IPS DF 19.7 (cell line): ENCODE measurements at regions not wholly inside any gene's neighbourhood (a gene's known extent, or its start where the extent isn't known, plus 50 kb on each side); places are given as distances from the start of the nearest gene placed in this dataset.

ENCODE experiments used
- DNase-seq: peaks from one replicate; pipeline ENCODE4 v3.0.0-alpha.2; 2013; ENCODE audit warnings: low read depth, low spot score

DNA sequence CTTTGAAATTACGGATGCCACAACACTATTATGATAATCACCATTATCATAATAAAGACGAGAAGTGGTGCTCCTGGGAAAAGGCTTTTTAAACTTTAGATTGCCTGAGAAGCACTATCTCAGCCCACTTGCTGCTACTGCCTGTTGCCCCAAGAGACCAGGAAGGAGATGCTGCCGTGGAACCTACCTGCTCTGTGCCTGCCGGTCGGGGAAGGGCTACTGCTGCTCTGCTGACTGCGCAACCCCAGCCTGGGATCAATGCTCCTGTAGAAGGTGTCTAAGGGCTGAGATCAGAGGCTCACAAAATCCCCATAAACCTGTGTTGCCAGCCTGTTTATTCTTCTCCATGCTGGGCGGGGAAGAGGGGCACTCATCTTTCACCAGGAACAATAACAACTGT is 145.3 kb upstream of the VCX3B start:
- no peak for DNase-seq

DNA sequence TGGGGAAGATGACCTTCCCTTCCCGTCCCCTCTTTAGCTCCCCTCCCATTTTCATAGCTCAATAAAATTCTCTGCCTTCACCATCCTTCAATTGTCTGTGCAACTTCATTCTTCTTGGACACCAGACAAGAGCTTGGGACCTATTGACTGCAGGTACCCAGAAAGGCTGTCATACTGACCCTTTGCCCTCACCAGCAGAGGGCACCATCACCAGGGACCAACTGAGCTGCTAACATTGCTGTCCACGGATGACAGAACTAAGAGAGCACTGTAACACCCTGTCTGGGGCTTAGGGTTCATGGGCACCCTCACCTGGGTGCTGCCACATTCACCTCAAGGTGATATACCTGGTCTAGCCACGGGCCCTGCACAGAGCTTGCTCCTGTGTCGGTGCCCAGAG is 141.3 kb upstream of the VCX3B start:
- no peak for DNase-seq

GRCh38 chrX:8341814-8342590 is 122.6 kb upstream of the VCX3B start:
- DNase-seq, result no peak

DNA sequence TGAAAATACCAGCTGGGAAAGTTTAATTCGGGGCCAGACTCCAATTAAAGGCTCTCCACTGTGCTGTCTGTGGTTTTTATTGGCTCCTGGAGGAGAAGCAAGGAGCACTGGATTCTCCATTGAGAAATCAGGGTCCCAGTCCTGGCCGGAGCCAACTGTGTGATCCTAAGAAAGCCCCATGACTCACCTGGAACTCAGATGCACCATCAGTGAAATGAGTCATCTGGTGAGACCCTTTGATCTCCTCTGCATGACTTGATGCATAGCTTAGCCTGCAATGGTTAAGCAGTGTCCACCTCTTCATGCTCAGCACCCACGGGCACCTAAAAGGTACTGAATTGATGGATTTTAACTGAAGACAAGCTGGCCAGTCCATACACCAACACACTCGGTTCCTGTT is 119.2 kb upstream of the VCX3B start:
- no peak for DNase-seq

- no peak for DNase-seq
Measured at GRCh38 chrX:8346060-8346459, 118.6 kb upstream of the VCX3B start.

DNA sequence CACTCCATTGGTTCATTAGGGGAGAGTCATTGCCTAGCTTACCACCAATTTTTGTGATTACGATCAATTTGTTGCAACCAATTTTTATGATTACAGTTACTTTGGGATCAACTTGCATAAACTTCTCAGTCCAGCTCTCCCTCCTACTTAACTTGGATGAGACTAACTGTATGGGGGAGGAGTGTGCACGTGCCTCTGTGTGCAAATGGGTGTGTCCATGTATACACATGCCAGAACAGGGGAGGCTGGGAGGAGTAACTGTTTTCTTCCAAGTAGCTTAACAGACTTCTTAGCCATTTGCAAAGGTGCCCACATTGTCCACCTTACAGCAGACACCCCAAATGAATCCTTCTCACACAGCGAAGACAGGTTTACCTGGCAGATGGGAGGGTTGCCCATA is 117.7 kb upstream of the VCX3B start:
- no peak for DNase-seq

GRCh38 chrX:8349816-8350544 is 114.7 kb upstream of the VCX3B start:
- DNase-seq, result no peak

DNA sequence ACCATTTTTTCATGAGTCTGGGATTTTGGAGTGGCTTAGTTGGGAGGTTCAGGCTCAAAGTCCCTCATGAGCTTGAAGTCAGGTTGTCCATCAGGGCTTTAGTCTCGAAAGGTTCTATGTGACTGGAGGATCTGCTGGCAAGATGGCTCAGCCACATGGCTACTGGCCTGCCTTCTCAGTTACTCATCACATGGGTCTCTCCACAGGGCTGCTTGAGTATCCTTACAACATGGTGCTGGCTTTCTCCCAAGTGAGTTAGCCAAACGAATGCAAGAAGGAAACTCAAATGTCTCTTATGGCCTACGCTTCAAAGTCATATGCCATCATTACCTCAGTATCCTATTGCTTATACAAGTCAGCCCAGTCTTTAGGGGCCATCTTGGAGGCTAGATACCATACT is 106.3 kb upstream of the VCX3B start:
- no peak for DNase-seq

GRCh38 chrX:8364369-8365141 is 100.1 kb upstream of the VCX3B start:
- peak; percentile 17 for DNase-seq

DNA sequence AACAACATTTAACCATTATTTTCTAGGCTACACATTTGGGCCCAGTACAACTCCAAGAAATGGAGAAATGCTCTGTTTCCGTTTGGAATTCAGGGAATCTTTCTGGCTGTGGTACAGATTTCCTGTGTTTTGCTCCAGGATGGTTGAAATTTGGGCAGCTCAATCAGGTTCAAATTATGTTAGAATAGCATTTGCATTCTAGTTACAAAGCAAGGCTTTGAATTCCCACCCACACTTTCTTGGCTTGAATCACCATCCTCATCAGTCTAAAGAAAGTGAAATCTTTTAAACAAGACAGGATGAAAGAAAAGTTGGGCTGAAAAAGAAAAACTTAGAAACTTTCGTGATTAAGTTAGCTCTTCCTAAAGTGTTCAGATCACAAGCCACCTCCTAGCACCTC is 98.1 kb upstream of the VCX3B start:
- DNase-seq, result no peak

DNA sequence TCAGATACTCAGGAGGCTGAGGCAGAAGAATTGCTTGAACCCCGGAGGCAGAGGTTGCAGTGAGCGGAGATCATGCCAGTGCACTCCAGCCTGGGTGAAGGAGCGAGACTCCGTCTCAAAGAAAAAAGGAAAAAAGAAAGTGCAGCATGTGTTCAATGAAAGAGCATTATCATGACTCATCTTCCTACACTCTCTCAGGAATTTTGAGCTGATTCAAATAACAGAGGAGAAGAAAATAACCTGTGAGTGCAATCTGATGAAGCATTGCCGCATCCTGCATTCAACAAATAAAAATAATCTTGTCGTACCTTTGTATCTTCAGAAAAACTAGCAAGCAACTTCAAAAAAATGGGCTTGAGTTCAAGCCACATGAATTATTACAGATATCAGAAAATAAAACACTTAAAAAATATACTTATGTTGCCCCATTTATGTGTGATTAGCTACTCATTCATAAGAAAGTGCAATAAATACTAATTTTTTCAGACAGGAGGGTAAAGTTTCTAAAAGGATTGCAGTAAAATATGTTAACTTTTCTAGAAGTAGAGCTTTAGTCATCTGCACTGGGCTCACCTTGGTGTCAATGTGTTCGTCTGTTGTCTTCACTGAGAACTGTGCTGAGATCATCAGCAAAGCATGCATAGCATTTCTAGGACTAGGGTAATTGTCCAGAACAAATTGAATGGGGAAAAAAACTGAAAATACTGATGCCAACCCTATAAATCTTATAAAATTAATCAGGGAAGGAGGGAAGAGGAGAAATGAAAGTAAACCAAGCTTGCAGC is 90.4 kb upstream of the VCX3B start:
- no peak for DNase-seq

- no peak for DNase-seq
Measured at GRCh38 chrX:8377041-8377440, 87.6 kb upstream of the VCX3B start.

DNA sequence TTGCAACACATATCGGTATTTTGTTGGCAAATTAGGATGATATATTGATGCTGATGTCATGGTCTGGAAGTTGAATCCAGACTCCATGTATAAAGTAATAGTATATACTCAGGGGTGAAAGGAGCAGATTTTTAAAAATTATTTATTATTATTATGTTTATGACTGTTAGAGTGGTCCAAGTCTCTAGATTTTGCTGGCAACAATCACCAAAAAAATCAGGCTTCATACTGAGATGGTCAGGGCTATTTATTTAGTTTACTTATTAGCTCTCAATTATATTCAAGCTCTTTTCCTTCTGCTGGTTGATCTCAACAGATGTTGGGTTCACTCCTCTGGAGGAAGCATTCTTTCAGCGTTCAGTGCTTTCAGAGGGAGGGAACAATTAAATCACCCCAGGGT is 73.9 kb upstream of the VCX3B start:
- no peak for DNase-seq

DNA sequence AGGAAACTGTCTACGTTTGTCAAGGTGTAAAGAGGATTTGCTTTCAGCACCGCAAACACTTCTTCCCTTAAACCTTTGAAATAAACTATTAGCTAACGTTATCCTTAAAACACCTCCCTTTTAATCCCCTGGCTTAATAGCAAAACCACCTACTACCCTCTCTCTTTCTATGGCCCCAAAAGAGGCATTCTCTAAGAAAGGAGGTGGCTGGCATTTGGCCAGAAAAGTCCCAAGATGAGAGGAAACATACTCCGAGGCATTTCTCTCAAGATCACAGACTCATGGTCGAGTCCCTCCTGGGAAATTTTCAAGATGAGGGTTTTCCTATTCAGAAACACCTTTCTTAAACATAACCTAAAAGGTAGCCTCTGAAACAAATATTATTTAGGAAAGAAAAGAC is 60.6 kb upstream of the VCX3B start:
- no peak for DNase-seq

DNA sequence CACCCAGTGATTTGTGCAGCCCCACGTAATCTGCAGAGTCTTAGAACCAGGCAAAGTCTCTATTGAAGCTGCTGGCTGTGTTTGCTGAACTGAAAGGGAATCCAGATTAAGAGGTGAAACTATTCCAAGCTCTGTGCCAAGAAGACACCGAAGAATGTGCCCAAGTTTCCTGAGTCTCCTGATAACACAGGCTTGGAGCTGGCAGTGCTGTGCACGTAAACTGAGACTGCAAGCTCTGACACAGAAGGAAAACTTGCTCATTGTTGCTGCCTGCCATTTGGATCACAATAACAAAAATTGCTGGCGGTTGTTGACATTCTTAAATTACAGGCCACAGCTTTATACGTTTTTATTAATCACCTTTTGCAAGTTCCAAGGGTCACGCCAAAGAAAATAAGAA is 60.2 kb upstream of the VCX3B start:
- DNase-seq, result no peak

- DNase-seq, result no peak
Measured at GRCh38 chrX:8404926-8405325, 59.7 kb upstream of the VCX3B start.

- DNase-seq, result no peak
Measured at GRCh38 chrX:8405631-8406030, 59.0 kb upstream of the VCX3B start.

GRCh38 chrX:8413279-8413678 is 51.4 kb upstream of the VCX3B start:
- no peak for DNase-seq
